SU-DHL-6 (cell line): ENCODE measurements at regions not wholly inside any gene's neighbourhood (a gene's known extent, or its start where the extent isn't known, plus 50 kb on each side); places are given as distances from the start of the nearest gene placed in this dataset.

Source experiments
- H2AFZ ChIP-seq: fragments of 200-600 bp; sonication (generic); 2 replicates; pipeline ENCODE4 v1.6.1; 2014; ENCODE audit warnings: low read depth, mild to moderate bottlenecking, moderate library complexity, mixed read lengths, antibody characterized with exemption, low read length; ENCODE audit not compliant: severe bottlenecking
- H3F3A ChIP-seq: fragments of 200-600 bp; shearing (Covaris generic); 2 replicates; pipeline ENCODE4 v1.6.0; 2016; ENCODE audit warnings: antibody characterized with exemption, mild to moderate bottlenecking; ENCODE audit not compliant: insufficient read depth
- H3K27ac ChIP-seq: fragments of 200-600 bp; sonication (generic); 2 replicates; pipeline ENCODE4 v1.5.1; 2016; ENCODE audit warnings: low read depth, mild to moderate bottlenecking, low read length, moderate library complexity, mixed read lengths
- H3K27me3 ChIP-seq: fragments of 200-600 bp; sonication (generic), shearing (Covaris generic); 2 replicates; pipeline ENCODE4 v1.6.0; 2014; ENCODE audit warnings: mild to moderate bottlenecking, low read length
- H3K36me3 ChIP-seq: fragments of 200-600 bp; sonication (generic); 2 replicates; pipeline ENCODE4 v1.6.1; 2014; ENCODE audit warnings: mild to moderate bottlenecking, low read length, mixed read lengths
- H3K4me2 ChIP-seq: fragments of 300-600, 200-600 bp; shearing (Covaris generic), sonication (generic); 2 replicates; pipeline ENCODE4 v1.6.0; 2014; ENCODE audit warnings: low read length, low read depth, mild to moderate bottlenecking; ENCODE audit not compliant: poor library complexity, severe bottlenecking
- H3K4me3 ChIP-seq: fragments of 200-600 bp; sonication (generic); 2 replicates; pipeline ENCODE4 v1.5.1; 2014; ENCODE audit warnings: antibody characterized with exemption, low read length, mild to moderate bottlenecking, mixed read lengths; ENCODE audit not compliant: insufficient read depth, poor library complexity, severe bottlenecking
- H3K79me2 ChIP-seq: fragments of 200-600 bp; sonication (generic); 2 replicates; pipeline ENCODE4 v1.6.1; 2014; ENCODE audit warnings: mild to moderate bottlenecking, low read length, moderate library complexity; ENCODE audit not compliant: insufficient read depth
- H3K9ac ChIP-seq: fragments of 200-600 bp; sonication (generic); 2 replicates; pipeline ENCODE4 v1.7.0; 2014; ENCODE audit warnings: mild to moderate bottlenecking, low read length
- H3K9me2 ChIP-seq: fragments of 200-600 bp; sonication (generic); replicated peaks from 2 replicates; pipeline ENCODE4 v1.6.1; 2014; ENCODE audit warnings: low read length; ENCODE audit not compliant: insufficient read depth
- H3K9me3 ChIP-seq: fragments of 200-600 bp; sonication (generic); 2 replicates; pipeline ENCODE4 v1.6.1; 2014; ENCODE audit warnings: low read length, mixed read lengths; ENCODE audit not compliant: insufficient read depth
- H4K20me1 ChIP-seq: fragments of 200-600 bp; sonication (generic); 2 replicates; pipeline ENCODE4 v1.6.1; 2014; ENCODE audit warnings: low read depth, mild to moderate bottlenecking, antibody characterized with exemption, low read length, moderate library complexity, mixed read lengths
- EZH2phosphoT487 ChIP-seq: fragments of 200-600 bp; sonication (generic), shearing (Covaris generic); conservative IDR thresholded peaks from 2 replicates; pipeline ENCODE4 v1.6.1; 2018; ENCODE audit warnings: mild to moderate bottlenecking, antibody characterized with exemption, low read length, moderate library complexity, mixed read lengths
- TF ChIP-seq, protein P1 (sequence below): fragments of 200-600 bp; sonication (generic); IDR thresholded peaks from one replicate; pipeline ENCODE4 v1.5.1; 2017; ENCODE audit warnings: antibody characterized with exemption, mild to moderate bottlenecking, low read length, moderate library complexity; ENCODE audit not compliant: insufficient read depth, poor library complexity, severe bottlenecking

DNA sequence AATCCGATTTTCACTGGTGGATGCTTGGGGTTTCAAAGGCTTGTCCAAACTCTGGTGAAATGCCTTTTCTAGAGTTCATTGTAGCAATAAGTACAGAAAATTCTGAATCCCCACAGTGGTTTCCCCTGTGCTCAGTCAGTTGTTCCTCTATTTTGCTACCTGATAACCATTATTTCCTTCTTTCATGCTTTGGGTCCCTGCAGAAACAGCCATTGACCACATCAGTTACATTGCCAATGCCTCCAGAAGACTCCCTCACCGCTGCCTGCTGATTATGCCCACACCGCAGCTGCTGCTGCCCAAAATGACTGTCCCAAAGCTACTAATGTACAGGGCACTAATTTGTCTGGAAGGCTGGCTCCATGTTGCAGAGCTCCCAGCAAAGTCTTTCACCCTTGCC lies 517.3 kb downstream of the KLF12 start:
- no peaks in the 10 kb centered on the region for H4K20me1 ChIP-seq

DNA sequence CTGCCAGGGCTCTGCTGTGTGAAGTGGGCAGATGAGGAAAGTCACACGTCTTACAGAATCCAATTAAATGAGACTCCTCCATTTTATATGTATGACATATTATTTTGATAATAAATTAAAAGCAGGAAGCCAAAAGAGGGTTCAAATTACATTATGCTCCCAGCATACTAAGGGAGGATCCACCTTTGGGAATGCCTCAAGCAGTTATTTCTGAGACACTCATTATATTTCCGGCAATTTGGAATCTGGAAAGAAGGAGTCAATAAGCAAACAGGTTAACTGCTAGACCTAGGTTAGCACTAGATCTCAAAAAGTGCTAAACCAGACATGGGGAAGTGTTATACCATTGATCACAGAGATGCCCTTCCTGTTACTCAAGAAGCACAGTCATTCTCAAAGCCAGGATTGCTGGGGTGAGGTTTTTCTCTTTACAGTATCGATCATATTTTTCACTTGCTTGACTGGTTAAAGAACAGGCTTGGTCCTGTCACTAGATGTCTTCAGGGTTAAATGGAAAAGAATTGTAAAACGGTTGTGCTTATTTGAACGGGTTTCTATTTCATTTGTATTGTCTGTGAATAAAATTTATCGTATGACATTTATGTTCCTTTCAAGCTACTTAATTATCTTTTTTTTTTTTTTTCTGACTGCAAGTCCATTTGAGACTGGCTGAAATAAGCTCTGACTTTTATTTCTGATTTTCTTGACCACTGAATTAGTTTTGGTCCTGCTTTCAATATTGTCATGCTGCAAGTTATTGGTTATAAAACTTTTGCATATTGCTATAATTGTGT lies 523.2 kb downstream of the KLF12 start:
- H3K9me2 ChIP-seq, result no peaks in the 10 kb centered on the region
- no peaks in the 10 kb centered on the region for H4K20me1 ChIP-seq
- no peak overlapping the region for H3K27ac ChIP-seq
- no peaks in the 10 kb centered on the region for H3K9me3 ChIP-seq
- no peak overlapping the region for H3K9ac ChIP-seq
- H3K4me2 ChIP-seq, result no peak overlapping the region
- no peak overlapping the region for H2AFZ ChIP-seq
- no peaks in the 10 kb centered on the region for H3K27me3 ChIP-seq
- no peaks in the 10 kb centered on the region for H3K79me2 ChIP-seq
- H3K36me3 ChIP-seq, result no peaks in the 10 kb centered on the region
- no peak for TF ChIP-seq EZH2phosphoT487
- H3F3A ChIP-seq, result no peaks in the 10 kb centered on the region
- H3K4me3 ChIP-seq, result no peak overlapping the region

More for the DNA sequence above, 517.3 kb downstream of the KLF12 start:
- Histone ChIP-seq H3K9me2 (no peaks in the 10 kb centered on the region), H3K36me3 (no peaks in the 10 kb centered on the region), H3K27me3 (no peaks in the 10 kb centered on the region), H3K79me2 (no peaks in the 10 kb centered on the region), H2AFZ (no peak overlapping the region), H3K27ac (no peak overlapping the region), H3F3A (no peaks in the 10 kb centered on the region), H3K9ac (no peak overlapping the region), H3K4me2 (no peak overlapping the region), H3K9me3 (no peaks in the 10 kb centered on the region), H3K4me3 (no peak overlapping the region)
- TF ChIP-seq EZH2phosphoT487, result no peak
- TF ChIP-seq, protein P1, sequence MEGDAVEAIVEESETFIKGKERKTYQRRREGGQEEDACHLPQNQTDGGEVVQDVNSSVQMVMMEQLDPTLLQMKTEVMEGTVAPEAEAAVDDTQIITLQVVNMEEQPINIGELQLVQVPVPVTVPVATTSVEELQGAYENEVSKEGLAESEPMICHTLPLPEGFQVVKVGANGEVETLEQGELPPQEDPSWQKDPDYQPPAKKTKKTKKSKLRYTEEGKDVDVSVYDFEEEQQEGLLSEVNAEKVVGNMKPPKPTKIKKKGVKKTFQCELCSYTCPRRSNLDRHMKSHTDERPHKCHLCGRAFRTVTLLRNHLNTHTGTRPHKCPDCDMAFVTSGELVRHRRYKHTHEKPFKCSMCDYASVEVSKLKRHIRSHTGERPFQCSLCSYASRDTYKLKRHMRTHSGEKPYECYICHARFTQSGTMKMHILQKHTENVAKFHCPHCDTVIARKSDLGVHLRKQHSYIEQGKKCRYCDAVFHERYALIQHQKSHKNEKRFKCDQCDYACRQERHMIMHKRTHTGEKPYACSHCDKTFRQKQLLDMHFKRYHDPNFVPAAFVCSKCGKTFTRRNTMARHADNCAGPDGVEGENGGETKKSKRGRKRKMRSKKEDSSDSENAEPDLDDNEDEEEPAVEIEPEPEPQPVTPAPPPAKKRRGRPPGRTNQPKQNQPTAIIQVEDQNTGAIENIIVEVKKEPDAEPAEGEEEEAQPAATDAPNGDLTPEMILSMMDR, result no peak

DNA sequence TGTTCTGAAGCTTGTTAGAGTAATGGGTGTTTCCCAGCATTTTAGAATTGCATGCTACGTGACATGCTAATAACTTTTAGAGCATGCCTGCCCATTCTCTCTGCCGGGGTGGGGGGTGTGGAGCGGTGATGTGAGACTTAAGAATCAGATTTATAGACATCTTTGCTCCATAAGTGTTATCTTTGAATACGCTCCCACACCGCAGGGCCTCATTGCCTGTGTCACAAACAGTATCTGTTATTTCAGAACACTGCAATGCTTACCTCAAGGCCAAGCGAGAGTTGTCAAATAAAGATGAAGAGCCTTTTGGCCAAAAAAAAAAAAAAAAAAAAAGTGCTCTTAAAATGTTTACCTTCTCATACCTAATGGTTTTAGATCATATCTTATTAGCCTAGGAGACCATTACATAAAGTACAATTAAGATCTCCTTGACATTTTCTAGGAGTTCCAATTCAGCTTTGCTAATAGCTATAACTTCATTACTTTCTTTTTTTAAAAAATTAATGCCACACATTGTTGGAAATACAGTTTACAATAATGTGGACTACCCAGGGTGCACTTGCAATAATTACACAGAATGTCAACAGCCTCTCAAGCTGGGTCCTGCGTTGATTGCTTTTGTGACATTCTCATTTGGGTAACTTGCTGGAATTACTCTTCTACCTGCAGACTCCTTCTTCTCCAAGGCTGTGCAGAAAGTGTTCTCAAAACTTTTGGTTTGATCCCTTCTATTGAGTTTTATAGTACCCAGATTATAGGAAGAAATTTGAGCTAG lies 525.3 kb downstream of the KLF12 start:
- Histone ChIP-seq H4K20me1 (no peaks in the 10 kb centered on the region), H3K4me3 (no peak overlapping the region), H3K36me3 (no peaks in the 10 kb centered on the region), H3K9ac (no peak overlapping the region), H3K27ac (no peak overlapping the region), H3K9me2 (no peaks in the 10 kb centered on the region), H3K4me2 (no peak overlapping the region), H3K9me3 (no peaks in the 10 kb centered on the region), H3K79me2 (no peaks in the 10 kb centered on the region), H3F3A (no peaks in the 10 kb centered on the region), H2AFZ (no peak overlapping the region), H3K27me3 (no peaks in the 10 kb centered on the region)
- TF ChIP-seq EZH2phosphoT487, result no peak

DNA sequence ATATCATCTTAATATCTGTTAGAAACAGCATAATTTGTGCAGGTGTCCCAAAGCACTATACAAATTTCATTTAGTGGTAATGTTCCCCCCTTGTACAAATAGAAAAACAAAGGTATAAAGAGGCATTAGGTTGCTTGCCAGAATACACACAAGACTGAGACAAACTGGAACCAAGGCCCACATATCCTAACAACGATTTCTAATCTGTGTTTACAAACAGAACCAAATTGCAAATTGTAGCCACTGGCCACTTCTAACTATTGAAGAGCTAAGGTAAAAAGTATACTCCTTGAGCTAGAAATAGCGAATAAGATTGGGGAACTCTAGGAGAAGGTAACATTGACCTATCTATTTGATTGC lies 526.1 kb downstream of the KLF12 start:
- H3K4me2 ChIP-seq, result no peak overlapping the region
- no peak overlapping the region for H2AFZ ChIP-seq
- no peaks in the 10 kb centered on the region for H4K20me1 ChIP-seq
- H3K4me3 ChIP-seq, result no peak overlapping the region
- no peak overlapping the region for H3K9ac ChIP-seq
- no peaks in the 10 kb centered on the region for H3F3A ChIP-seq
- TF ChIP-seq, protein P1, result no peak
- TF ChIP-seq EZH2phosphoT487, result no peak
- H3K27me3 ChIP-seq, result no peaks in the 10 kb centered on the region
- H3K27ac ChIP-seq, result no peak overlapping the region
- no peaks in the 10 kb centered on the region for H3K79me2 ChIP-seq
- H3K9me3 ChIP-seq, result no peaks in the 10 kb centered on the region
- no peaks in the 10 kb centered on the region for H3K9me2 ChIP-seq
- no peaks in the 10 kb centered on the region for H3K36me3 ChIP-seq
